K562 (cell line): ENCODE measurements at regions not wholly inside any gene's neighbourhood (a gene's known extent, or its start where the extent isn't known, plus 50 kb on each side); places are given as distances from the start of the nearest gene placed in this dataset.

Source experiments
- ATF3 ChIP-seq, 2 experiments: fragments of 450-650 bp in 1 of 2; sonication (generic) in 1 of 2; formaldehyde crosslinking in 1 of 2; IDR thresholded peaks in 1 of 2; conservative IDR thresholded peaks in 1 of 2; 2 replicates each; pipeline versions ENCODE4 v1.6.1 to v1.8.1; 2016 to 2023; ENCODE audit warnings: mild to moderate bottlenecking in 2 of 2, moderate library complexity in 2 of 2, inconsistent platforms in 1 of 2, missing genetic modification reagents in 1 of 2
- DLX4 ChIP-seq: fragments of 250-450 bp; sonication (Bioruptor Pico); IDR thresholded peaks from 2 replicates; pipeline ENCODE4 v1.6.1; 2021; ENCODE audit warnings: mild to moderate bottlenecking
- ELK1 ChIP-seq: sonication (generic); formaldehyde crosslinking; IDR thresholded peaks from 2 replicates; pipeline ENCODE4 v1.8.1; 2022; ENCODE audit warnings: missing genetic modification reagents
- EP300 ChIP-seq: IDR thresholded peaks from 2 replicates; pipeline ENCODE4 v1.6.1; 2012; ENCODE audit warnings: low read length, improper control_type of control experiment
- EZH2 ChIP-seq: IDR thresholded peaks from 2 replicates; pipeline ENCODE4 v1.6.1; 2012; ENCODE audit warnings: low read depth, mild to moderate bottlenecking, inconsistent platforms, low read length, borderline replicate concordance
- FOXM1 ChIP-seq, 2 experiments: fragments of 450-650 bp in 1 of 2; sonication (generic) in 1 of 2; formaldehyde crosslinking in 1 of 2; IDR thresholded peaks; 2 replicates each; pipeline versions ENCODE4 v1.6.1 to v1.9.0; 2017 to 2022; ENCODE audit warnings: low read depth in 2 of 2, mild to moderate bottlenecking in 2 of 2, missing genetic modification reagents in 1 of 2, moderate library complexity in 1 of 2
- KLF10 ChIP-seq: fragments of 250-450 bp; sonication (Bioruptor Pico); IDR thresholded peaks from 2 replicates; pipeline ENCODE4 v1.6.1; 2021; ENCODE audit warnings: matching md5 sums
- MTA3 ChIP-seq: fragments of 450-650 bp; formaldehyde crosslinking; IDR thresholded peaks from 2 replicates; pipeline ENCODE4 v1.6.1; 2017; ENCODE audit warnings: mild to moderate bottlenecking, borderline replicate concordance
- NFIC ChIP-seq: fragments of 450-650 bp; IDR thresholded peaks from 2 replicates; pipeline ENCODE4 v1.6.1; 2017; ENCODE audit warnings: mild to moderate bottlenecking, inconsistent platforms
- NR2C2 ChIP-seq, 2 experiments: fragments of 200-800 bp in 1 of 2; sonication (Bioruptor generic) in 1 of 2; sonication (generic) in 1 of 2; formaldehyde crosslinking in 1 of 2; IDR thresholded peaks; 2 replicates each; pipeline versions ENCODE4 v1.6.1 to v1.8.0; 2016 to 2022; ENCODE audit warnings: mild to moderate bottlenecking in 1 of 2, missing compliant biosample characterization in 1 of 2, missing genetic modification characterization in 1 of 2, missing genetic modification reagents in 1 of 2
- PATZ1 ChIP-seq: fragments of 250-450 bp; sonication (Bioruptor Pico); IDR thresholded peaks from 2 replicates; pipeline ENCODE4 v1.5.0; 2020; ENCODE audit warnings: mild to moderate bottlenecking, borderline replicate concordance
- SMC3 ChIP-seq: conservative IDR thresholded peaks from 2 replicates; pipeline ENCODE4 v1.6.1; 2011; ENCODE audit warnings: low read depth, low read length, improper control_type of control experiment; ENCODE audit not compliant: insufficient read depth
- SREBF1 ChIP-seq: fragments of 150-350 bp; IDR thresholded peaks from 2 replicates; pipeline ENCODE4 v1.6.1; 2014; ENCODE audit warnings: antibody characterized with exemption, low read depth, low read length, borderline replicate concordance

DNA sequence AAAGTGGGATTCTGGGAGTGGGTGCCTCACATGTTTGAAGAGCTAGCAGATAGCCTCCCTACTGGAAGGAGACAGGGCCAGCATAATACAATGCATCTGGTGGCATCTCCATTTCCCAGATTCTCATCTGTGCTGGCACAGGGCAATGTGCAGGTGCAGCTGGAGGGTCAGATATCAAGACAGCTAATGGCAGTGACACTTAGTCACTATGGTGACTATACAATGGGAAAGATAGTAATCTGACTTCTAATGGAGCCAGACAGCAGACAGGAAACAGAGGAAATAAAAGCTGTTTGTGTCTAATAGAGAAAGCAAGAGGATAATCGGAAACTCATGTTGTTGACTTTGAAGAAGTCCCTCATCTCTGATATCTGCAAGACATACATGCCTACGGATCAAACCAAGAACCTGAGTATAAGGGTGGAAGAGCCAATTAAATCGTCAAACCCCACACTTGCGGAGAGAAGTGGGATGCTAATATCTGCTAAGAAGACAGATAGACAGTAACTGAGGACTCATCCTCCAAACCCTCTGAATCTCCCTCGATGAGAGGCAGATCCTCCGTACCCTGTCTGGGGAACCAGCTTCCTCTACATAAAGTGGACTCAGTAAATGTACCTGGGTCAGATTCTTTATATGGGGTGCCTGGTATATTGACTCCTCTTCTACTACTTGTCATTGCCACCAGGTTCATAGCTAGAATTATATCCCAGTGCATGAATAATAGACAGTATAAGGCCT, 692.7 kb downstream of the SOCS6 start:
- no peak for TF ChIP-seq SMC3
- TF ChIP-seq EP300: no peak
- no peak for TF ChIP-seq NR2C2 (CRISPR knock-in tag; IDR thresholded peaks at IDR 0.05)
- no peak for TF ChIP-seq NR2C2 (tag; IDR thresholded peaks at IDR 0.05)
- TF ChIP-seq ATF3 (IDR thresholded peaks at IDR 0.05): no peak
- TF ChIP-seq ATF3 (CRISPR knock-in tag; conservative IDR thresholded peaks at IDR 0.05): no peak
- no peak for TF ChIP-seq NFIC
- TF ChIP-seq PATZ1: no peak
- no peak for TF ChIP-seq DLX4 (CRISPR knock-in tag)
- no peak for TF ChIP-seq SREBF1
- no peak for TF ChIP-seq MTA3
- TF ChIP-seq EZH2: no peak
- no peak for TF ChIP-seq ELK1 (CRISPR knock-in tag)
- no peak for TF ChIP-seq KLF10 (CRISPR knock-in tag)
- no peak for TF ChIP-seq FOXM1 (IDR thresholded peaks at IDR 0.05; ENCODE audit: low read depth)
- no peak for TF ChIP-seq FOXM1 (CRISPR knock-in tag; IDR thresholded peaks at IDR 0.05; ENCODE audit: low read depth)
